ENCODE measurements at regions not wholly inside any gene's neighbourhood (a gene's known extent, or its start where the extent isn't known, plus 50 kb on each side); places are given as distances from the start of the nearest gene placed in this dataset.
"Not testable (repeated sequence)": the region's sequence is repeated elsewhere in the genome, so short reads cannot be mapped to it uniquely, and the experiment has no call there.

DNA sequence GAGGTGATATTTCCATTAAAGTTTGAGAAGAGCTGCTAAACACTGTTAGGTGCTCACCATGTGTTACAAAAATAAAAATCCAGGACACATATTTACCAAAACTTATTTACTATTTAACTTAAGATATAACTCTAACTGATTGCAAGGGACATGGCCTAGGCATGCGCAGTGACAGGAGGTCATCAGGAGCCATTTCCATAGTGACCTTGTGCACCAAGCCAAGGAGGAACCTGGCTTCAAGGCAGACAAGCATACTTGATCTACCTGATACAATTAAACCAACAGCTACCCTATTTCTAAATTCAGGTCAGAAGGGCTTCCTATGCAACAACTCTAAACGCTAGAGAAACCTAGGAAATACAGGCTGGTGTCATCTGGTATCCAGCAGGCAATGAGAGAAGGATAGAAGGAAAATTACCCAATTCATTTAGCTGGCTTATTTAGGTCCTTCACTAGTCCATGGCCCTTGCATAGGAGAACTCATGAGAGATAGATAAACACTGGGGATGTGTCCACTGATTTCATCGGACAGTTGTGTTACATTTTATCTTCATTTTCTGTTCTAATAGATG lies 134.4 kb downstream of the FOXB1 start:
- DNase-seq = no peak

DNA sequence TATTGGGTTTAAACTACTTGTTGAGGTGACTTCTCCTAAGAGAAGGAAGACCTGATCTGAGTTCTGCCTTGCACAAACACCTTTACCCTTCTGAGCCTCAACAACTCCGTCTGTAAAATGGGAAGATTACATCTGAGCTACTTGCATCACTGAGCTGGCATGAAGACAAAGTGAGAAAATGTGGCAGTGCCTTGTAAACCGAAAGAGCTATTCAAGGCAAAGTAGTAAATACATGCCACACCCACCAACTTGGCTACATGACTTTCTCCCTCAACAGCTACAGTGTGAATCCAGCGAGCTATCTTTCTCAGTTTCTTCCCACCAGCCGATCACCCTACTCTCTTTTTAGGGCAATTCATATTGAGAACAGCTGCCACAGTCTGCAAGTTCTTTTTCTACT lies 148.3 kb downstream of the FOXB1 start:
- DNase-seq = no peak

DNA sequence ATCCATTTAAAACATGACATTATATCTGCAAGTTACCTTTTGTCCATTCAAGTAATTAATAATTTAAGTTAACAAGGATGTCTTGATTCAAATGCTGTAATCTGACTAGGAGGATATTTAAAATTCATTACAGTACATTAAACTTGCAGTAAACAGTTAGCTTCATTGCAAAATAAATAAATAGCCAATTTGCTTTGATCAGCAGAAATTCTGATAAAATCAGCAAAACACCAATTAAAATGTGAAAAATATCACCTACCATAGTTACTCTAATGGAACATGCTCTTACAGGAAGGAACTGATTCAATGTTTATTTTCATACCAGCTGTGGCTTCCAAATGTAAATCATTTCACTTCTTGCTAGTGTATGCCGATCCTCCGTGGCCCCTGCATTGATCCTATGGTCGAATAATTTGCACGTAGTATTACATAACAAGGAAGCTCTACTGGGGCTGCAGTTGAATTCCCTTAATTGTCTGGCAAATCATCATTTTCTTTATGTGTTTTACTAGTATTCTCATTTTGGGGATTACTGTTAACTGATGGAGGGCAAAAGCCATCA lies 150.7 kb downstream of the FOXB1 start:
- no peak for DNase-seq

DNA sequence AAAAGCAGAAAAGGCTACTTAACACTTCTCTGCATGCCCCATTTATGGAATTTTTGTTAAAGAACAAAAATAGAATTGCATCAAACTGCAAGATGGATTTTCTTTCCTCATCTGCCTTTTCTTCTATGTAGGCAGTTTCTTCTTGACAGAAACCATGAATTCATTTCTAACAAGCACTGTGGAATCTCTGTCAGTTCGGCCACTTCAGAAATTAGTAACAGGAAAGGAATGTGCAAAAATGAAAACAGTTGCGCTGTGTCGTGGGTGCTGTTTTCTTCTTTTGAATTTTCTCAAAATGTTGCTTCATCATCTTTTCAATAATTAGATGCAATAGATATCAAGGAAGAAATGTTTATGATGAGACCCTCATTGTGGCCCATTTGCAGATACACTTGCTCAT lies 151.6 kb downstream of the FOXB1 start:
- no peak for DNase-seq

DNA sequence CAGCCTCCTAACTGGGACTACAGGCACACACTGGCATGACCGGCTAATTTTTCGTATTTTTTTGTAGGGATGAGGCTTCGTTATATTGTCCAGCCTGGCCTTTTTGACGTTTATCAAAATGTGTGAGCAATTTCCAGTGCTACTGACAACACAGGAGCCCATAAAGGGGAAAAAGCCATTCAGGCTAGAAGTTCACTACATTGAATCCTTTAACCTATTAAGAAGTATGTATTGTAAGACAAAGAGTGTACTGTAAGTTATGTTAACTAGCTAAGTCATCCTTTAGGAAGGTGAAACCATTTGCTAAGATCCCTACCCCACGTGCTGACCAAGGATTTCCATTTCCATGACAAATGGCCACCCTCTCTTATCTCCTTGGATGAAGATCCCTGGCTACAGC lies 156.8 kb downstream of the FOXB1 start:
- DNase-seq = no peak

DNA sequence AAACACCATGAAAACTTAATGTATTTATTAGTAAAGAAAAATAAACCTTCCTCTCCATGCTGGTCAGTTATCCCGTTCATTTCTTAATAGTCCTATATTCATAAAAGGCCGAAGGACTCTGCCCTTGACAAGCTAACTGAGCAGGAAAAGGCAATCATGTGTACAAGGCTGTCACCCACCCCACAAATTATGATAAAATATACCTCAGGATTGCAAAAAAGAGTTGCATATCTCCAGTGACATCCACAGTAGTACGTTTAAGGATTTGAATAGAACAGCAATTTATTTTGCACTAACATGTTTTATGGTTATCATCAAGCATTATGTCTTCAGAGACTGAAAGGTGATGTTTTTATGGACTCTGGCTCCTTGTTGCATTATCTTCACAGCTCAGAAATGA lies 157.6 kb downstream of the FOXB1 start:
- no peak for DNase-seq

DNA sequence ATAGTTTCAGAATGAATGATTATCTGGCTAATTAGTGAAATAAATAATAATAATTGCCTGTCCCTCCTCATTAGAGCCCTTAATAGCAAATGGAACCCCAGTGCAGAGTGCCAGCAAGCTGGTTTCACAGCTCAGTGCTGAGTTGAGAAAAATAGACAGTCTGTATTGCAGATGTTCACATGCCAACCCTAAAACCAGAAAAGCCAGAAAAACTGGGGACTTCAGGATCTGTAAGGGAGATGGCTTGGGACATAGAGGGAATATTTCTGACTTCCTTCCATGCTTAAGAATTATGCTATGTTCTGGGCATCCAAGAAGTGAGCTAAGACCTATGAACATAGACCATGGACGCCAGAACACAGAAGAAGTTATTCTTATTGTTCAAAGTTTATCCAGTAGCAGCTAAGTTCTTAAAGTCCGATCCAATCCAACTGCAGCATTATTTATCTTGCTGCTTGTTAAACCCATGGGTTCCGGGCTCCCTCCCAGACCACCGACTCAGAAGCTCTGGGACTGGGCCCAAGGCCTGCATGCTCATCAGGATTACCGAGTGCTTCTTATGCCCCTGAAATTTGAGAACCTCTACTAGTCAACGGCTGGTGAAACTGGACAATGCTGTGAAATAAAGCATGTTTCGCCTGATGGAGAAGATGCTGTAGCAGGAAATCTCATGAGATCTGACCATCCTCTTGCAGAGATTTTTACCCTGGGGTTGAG lies 158.3 kb downstream of the FOXB1 start:
- no peak for DNase-seq

DNA sequence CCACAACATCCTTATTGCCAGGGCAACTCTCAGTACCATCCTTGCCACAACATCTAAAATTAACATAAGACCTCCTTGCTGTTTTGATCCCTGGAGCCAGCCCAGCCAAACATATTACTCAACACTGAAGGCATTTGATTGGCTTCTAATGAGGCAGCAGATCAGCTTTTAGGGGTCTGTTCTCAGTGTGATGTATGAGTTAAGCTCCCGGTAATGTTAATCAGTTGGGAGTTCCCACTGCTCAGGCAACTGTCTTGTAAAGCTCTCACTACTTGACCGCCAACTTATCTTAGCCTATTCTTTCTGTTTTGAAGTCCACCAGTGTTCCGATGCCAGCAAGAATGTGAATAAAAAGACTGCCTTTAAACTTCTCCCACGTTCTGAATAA lies 158.9 kb downstream of the FOXB1 start:
- no peak for DNase-seq

DNA sequence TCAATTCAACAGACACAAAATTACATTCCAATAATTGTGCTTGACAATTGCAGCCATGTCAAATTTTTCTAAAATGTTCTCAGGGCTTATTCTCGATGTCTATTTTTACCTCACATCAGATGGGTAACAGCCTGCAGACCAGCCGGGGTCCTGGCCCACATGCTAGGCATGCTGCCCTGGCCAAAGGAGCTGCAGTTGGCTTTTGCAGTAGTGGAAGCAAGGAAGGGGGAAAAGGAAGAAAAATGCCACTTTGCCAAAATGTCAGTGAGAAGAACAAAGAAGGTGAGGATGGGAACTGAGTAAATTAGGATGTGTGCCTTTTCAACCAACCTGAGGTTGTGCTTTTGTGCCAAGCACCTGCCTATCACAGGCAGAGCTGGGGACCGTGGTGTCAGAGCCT lies 161.0 kb downstream of the FOXB1 start:
- no peak for DNase-seq

DNA sequence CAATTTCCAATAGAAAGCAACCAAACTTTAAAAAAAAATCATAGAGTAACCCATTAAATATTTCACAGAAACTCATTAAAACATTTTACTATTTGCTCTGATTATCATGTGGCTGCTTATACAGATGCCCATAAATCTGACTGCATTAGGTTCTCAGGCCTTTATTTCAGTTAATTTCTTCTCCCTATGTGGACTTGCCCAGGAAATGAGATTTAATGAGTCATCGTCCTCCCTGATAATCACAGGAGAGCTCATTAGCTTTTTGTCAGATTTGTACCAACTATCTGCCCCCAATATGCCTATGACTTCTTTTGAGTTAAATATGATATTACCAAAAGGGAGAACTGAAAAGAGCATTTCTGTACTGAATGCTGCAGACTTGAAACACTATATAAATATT lies 168.0 kb downstream of the FOXB1 start:
- no peak for DNase-seq

DNA sequence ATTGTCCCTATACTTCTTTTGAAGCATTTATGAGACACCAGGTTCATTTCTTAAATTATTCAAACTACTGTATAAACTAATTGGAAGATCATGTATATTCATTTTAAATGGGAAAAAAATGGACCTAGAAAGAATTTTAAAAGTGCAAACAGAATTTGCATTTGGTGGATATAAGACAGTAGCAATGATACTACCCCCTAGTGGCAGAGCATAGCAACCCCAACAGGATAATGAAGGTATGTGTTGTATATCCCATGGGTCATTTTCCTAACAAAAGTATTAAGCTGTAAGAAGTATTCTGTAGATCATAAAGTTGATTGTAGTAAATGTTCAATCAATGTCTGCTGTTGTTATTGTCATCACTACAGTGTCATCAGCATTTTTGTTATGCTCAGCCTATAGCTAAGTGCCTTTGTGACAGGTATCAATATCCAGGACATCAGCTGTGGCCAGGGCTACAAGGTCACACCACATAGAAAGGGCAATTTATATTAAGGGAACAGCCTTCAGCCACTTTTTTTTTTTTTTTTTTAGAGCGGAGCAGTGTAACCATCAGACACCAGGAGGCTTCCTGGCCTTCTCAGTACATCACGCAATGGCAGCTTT lies 175.8 kb downstream of the FOXB1 start:
- DNase-seq = no peak

DNA sequence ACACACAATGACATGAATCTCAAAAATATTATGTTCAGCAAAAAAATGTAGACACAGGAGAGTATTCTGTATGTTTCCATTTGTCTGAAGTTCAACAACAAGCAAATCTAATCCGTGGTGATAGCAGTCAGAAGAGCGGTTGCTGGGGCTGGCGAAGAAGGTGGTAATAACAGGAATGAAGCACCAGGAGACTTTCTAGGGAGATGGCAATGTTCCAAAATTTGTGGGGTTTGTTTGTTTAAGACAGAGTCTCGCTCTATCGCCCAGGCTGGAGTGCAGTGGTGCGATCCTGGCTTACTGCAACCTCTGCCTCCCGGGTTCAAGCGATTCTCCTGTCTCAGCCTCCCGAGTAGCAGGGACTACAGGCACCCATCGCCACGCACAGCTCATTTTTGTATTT lies 177.8 kb downstream of the FOXB1 start:
- DNase-seq = not testable (repeated sequence)

DNA sequence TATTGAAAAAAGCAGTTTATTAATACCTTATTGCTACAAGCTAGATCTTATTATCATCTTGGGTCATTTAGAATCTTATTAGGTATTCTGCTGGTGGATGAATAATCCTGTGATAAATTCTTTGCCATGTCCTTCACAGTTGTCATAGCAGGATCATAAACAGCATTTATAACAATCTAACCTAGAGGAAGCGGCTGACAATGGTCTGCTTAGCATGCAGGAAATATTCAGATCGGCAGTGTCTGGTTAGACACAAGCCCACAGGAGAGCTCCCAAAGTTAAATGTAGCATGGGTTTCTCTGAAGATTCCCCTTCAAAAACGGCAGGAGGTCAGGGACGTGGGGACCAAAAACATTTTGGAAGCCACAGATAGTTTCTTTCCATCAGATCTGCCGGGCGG lies 179.3 kb downstream of the FOXB1 start:
- DNase-seq = no peak

DNA sequence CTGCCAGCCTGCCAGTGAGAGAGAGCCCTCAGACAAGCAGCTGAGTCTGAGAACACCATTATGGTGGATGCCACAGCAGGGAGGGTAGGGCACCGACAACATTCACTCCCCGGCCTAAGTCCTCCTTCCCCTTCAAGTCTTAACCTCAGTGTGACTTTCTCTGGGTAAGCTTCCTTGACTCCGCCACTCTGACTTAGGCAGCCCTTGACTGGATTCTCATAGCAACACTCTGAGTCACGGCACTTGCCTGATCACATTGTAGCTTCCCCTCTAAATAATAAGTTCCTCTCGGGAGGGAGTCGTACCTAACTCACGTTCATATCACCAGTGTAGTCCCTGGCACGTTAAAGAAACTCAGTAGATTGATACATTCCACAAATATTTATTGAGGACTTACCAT lies 180.5 kb downstream of the FOXB1 start:
- DNase-seq = no peak

DNA sequence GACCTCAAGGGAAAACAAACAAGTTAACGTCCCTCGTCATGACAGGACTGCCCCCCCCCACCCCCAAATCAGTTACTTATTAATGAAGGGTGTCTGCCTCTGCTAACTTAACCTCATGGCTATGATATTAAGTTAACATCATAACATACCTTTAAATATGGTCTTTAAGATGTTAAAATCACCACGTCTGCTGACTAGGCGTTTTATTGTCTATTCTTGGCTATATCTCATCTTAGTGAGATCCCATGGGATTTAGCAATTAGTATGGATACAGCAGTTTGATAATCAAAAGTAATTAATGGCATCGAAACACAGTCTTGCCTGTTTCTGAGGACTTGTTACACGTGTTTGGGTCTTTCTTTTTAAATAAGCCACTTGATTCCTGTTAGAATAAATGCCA lies 186.9 kb downstream of the FOXB1 start:
- DNase-seq = no peak

DNA sequence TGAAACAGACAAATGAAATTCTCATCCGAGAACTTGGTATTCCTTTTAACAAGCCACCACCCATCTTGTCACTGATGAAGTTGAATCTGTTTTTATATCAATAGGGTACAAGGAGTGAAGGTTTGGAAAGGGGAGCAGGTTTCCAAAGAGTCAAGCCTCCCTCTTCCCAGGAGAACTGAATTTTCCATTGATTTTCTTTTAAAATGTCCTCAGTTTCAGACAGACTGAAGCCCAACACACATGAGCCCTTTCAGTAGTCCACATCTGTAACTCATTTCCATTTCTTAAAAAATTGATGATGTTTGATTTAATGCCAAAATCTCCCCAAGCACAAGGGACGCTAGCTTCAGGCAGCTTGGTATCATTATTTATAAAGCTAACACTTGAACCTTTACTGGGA lies 187.7 kb downstream of the FOXB1 start:
- no peak for DNase-seq

DNA sequence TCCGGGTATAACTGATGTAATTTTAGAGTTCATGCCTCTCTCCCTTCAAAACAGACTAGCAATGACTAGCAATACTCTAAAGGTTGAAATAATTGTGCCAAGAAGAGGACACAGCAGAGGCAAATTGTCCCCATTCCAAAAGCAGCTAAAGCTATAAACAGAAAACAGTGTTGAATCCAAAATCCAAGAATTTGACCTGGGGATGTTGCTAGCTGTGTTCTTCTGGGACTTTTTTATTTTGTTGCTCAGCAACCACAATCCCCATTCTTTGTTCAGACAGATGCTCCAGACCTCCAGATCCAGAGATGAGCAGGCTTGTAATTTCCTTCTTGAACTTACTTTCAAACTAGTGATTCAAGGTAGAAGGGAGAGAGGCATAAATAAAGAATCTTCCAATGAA lies 191.5 kb downstream of the FOXB1 start:
- DNase-seq = no peak

DNA sequence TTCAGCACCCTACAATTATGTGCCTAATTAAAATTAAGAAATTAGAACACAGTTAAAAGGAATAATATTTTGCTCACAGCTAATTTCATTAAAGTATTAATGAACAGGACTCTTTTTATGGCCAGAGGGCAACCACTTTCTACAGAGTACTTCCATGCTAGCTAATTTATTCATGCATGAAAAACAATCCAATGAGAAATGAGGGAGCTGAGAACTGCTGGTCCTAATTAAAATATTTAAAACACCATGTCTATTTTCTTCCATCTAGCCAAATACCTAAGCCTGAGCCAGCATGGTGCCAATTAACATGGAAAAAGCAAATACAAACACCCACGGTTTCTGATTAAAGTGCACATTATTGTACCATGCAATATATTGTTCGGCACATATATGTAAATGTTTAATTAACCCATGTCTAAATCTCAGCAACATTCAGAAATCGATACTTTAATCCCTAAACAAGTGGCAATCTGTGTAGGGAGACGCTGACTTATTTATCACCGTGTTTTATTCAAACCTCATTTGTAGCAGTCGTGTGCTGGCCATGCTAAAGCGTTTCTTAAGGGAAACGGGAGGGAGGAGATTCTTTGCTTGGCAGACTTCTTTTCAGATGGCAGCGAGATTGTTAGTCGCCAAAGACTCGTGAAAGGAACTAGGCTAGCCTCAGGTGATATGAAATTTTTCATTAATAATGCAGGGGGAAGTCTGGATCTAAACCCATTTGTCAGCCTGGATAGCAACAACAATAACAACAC lies 193.5 kb downstream of the ANXA2 start:
- no peak for DNase-seq

DNA sequence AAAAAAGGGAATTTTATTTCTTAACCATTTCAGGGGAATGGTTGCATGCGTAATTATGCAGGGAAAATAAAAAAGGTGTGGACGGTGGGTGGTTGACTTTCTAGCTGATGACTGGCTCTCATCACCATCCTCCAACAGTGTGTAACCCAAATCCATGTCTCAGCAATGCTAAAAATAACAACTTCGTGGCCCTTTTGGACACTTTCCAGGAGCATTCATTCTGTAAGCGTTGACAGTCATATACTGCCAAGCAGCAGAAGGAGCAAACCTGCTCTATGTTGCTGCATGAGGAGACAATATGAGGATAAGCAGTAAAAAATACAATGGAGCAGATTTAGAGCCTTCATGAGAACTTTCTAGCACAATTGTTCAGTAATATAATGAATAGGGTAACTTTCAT lies 189.1 kb downstream of the ANXA2 start:
- no peak for DNase-seq

DNA sequence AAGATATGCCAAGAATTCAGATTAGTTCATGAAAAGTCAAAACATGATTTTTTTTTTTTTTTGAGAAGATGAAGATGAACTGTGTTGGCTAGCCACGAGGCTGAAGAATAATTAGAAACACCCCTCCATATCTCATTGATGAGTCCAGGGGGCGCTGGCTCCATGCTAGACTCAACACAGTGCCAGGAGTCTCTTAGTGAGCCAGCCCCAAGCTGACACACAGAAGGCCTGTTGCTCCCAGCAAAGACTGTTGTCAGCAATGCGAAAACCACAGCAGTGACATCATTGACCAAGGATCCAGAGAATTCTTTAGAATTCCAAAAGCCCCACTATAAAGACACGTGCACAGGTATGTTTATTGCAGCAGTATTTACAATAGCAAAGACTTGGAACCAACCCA lies 185.2 kb downstream of the ANXA2 start:
- no peak for DNase-seq

DNA sequence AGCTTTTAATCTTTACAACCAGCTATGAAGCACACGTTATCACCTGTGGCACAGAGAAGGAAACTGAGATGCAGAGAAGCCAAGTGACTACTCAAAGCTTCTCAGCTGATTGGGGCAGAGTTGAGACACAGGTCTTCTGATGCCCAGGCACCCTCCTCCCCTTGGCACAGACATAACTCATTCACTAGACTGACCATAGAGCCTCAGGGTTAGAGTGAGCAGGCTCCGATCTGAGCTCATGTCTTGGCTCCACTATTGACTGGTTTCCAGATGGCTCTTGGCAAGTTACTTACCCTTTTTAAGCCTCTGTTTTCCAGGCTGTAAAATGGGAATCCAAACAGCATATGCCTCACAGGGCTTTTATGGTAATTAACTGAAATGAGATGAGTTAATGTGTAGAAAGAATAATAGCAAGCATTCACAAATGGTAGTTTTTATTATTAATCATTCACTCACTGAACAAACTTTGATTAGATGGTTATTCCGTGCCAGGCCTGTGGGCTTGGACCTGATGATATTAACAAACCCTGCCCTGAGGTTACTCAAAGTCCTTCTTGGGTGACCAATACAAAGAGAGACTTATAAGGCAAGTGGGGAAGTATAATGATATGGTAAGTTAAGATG lies 184.3 kb downstream of the ANXA2 start:
- no peak for DNase-seq

DNA sequence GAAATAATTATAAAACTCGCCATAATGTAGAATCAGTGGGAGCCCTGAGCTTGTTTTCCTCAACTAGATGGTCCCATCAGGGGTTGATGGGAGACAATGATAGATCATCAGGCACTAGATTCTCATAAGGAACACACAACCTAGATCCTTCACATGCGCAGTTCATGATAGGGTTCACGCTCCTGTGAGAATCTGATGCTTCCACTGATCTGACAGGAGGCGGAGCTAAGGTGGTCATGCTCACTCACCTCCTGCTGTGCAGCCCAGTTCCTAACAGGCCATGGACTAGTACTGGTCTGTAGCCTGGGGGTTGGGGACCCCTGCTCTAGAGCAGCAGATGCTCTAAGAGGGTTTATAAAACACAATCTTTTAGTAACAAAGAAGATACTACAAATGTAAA lies 183.6 kb downstream of the ANXA2 start:
- DNase-seq = no peak

DNA sequence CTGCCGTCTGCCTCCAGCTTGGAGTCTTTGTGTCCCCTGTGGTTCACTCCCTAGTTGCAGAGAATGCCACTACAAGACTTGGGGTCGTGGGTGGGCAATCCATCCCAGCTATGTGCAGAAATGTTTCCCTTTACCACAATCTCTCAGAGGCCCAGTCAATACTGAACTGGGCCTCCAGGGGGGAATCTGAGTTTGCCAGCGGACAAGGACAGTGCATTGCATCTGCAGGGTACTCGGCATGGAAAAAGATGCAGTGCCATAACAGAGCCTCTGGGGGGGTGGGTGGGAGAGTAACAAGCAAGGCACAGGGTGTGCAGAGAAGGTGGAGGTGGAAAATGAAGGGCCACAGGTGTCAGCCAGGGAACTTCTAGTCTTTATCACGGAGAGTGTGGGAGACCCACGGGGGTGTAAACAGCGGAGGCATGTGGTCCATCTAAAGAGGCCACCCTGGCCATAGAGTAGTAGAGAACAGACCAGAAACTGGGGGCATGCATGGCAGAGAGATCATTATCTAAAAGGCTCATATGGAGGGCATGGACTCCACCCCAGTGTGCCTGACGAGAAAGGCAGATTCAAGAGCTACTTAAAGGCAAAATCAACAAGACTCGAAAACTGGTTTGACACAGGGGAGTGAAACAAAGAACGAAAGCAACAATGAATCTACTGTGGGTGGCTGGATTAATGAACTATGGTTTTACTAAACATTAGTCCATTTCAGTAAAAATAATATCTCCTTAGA lies 182.4 kb downstream of the ANXA2 start:
- no peak for DNase-seq
